ENCODE measurements at regions not wholly inside any gene's neighbourhood (a gene's known extent, or its start where the extent isn't known, plus 50 kb on each side); places are given as distances from the start of the nearest gene placed in this dataset.
"Not testable (repeated sequence)": the region's sequence is repeated elsewhere in the genome, so short reads cannot be mapped to it uniquely, and the experiment has no call there.

DNA sequence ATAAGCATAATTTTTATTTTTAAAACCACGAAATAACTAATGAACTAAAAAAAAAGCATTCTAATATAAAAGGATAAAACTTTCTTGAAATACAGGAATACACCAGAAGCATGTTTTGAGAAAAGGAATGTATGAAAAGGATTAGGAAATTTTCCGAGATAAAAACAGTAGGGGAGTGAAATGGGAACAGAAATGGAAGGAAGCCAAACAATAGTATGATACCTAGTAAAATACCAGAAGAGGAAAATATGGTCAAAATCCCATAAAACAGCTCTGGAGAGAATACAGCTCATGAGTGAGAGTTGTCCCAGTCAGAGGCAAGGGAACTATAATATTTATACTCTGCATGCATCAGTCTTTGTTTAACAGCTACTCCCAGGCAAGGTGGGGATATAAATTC is 1016.2 kb downstream of the SLC6A15 start:
- no peak overlapping the region for H3K27ac ChIP-seq
- H3K4me1 ChIP-seq = no peaks in the 10 kb centered on the region
- no peak overlapping the region for H3K9ac ChIP-seq
- no peak overlapping the region for H3K4me2 ChIP-seq
- H3K9me3 ChIP-seq = no peaks in the 10 kb centered on the region
- no peaks in the 10 kb centered on the region for H3K36me3 ChIP-seq
- H3K27me3 ChIP-seq = no peaks in the 10 kb centered on the region
- no peaks in the 10 kb centered on the region for H4K20me1 ChIP-seq
- TF ChIP-seq Cebpa-rat (IDR thresholded peaks at IDR 0.05) = no peak
- no peak overlapping the region for H3K4me3 ChIP-seq

- no peak overlapping the region for H3K9ac ChIP-seq
- H3K4me1 ChIP-seq = no peaks in the 10 kb centered on the region
- no peaks in the 10 kb centered on the region for H4K20me1 ChIP-seq
- no peaks in the 10 kb centered on the region for H3K27me3 ChIP-seq
- no peaks in the 10 kb centered on the region for H3K36me3 ChIP-seq
- no peak overlapping the region for H3K4me2 ChIP-seq
- no peak overlapping the region for H3K4me3 ChIP-seq
- no peak overlapping the region for H3K27ac ChIP-seq
- H3K9me3 ChIP-seq = no peaks in the 10 kb centered on the region
- no peak for TF ChIP-seq Cebpa-rat (IDR thresholded peaks at IDR 0.05)
These were observed 1019.5 kb downstream of the SLC6A15 start for GRCh38 chr12:83893101-83893500.

- H3K27me3 ChIP-seq = no peaks in the 10 kb centered on the region
- no peak overlapping the region for H3K9ac ChIP-seq
- no peaks in the 10 kb centered on the region for H3K36me3 ChIP-seq
These were observed 1022.9 kb downstream of the SLC6A15 start for GRCh38 chr12:83889745-83890144.

GRCh38 chr12:83886479-83886878 is 1026.1 kb downstream of the SLC6A15 start:
- Histone ChIP-seq H3K9me3 (no peaks in the 10 kb centered on the region), H3K4me3 (no peak overlapping the region), H3K9ac (no peak overlapping the region), H3K36me3 (no peaks in the 10 kb centered on the region), H4K20me1 (no peaks in the 10 kb centered on the region), H3K4me1 (no peaks in the 10 kb centered on the region), H3K27ac (no peak overlapping the region), H3K27me3 (no peaks in the 10 kb centered on the region), H3K4me2 (no peak overlapping the region)
- no peak for TF ChIP-seq Cebpa-rat (IDR thresholded peaks at IDR 0.05)

More at GRCh38 chr12:83889745-83890144, 1022.9 kb downstream of the SLC6A15 start:
- no peak overlapping the region for H3K4me2 ChIP-seq
- no peak for TF ChIP-seq Cebpa-rat (IDR thresholded peaks at IDR 0.05)
- no peaks in the 10 kb centered on the region for H4K20me1 ChIP-seq
- H3K9me3 ChIP-seq = no peaks in the 10 kb centered on the region
- H3K27ac ChIP-seq = no peak overlapping the region
- H3K4me1 ChIP-seq = no peaks in the 10 kb centered on the region
- no peak overlapping the region for H3K4me3 ChIP-seq

DNA sequence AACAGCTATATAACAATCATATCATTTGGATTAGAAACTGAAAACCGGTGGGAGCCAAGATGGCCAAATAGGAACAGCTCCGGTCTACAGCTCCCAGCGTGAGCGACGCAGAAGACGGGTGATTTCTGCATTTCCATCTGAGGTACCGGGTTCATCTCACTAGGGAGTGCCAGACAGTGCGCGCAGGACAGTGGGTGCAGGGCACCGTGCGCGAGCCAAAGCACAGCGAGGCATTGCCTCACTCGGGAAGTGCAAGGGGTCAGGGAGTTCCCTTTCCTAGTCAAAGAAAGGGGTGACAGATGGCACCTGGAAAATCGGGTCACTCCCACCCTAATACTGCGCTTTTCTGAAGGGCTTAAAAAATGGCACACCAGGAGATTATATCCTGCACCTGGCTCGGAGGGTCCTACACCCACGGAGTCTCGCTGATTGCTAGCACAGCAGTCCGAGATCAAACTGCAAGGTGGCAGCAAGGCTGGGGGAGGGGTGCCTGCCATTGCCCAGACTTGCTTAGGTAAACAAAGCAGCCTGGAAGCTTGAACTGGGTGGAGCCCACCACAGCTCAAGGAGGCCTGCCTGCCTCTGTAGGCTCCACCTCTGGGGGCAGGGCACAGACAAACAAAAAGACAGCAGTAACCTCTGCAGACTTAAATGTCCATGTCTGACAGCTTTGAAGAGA is 1041.5 kb downstream of the SLC6A15 start:
- not testable (repeated sequence) for H3K27me3 ChIP-seq, H3K27ac ChIP-seq, H3K36me3 ChIP-seq, H3K4me3 ChIP-seq, H3K9ac ChIP-seq, H3K4me2 ChIP-seq, H3K9me3 ChIP-seq, H4K20me1 ChIP-seq, H3K4me1 ChIP-seq

DNA sequence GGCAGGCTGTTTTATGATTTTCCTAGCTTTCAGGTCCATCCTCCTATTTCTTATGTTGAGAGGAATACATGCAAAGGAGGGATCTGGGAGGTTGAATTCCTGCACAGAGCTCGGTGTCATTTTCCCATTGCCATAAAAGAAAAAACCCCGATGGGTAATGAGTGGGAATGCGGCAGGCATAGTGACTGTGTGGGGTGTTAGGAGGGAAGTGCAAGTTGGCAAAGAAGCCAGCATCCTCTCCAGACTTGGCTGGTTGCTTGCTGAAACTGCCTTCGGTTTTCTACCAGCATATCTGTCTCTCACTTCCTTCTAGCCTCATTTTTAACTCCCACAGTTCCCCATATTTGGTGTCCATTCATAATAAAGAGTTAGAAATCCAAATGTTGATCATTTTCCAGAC is 1046.1 kb downstream of the SLC6A15 start:
- Histone ChIP-seq H3K27ac (no peak overlapping the region), H3K4me1 (no peaks in the 10 kb centered on the region), H3K36me3 (no peaks in the 10 kb centered on the region), H3K4me2 (no peak overlapping the region), H4K20me1 (no peaks in the 10 kb centered on the region), H3K27me3 (no peaks in the 10 kb centered on the region), H3K9ac (no peak overlapping the region), H3K4me3 (no peak overlapping the region), H3K9me3 (no peaks in the 10 kb centered on the region)
- no peak for TF ChIP-seq Cebpa-rat (IDR thresholded peaks at IDR 0.05)

- no peak overlapping the region for H3K27ac ChIP-seq
- H3K27me3 ChIP-seq = no peaks in the 10 kb centered on the region
- H3K4me1 ChIP-seq = no peaks in the 10 kb centered on the region
- no peaks in the 10 kb centered on the region for H3K9me3 ChIP-seq
- no peak overlapping the region for H3K4me2 ChIP-seq
- no peak overlapping the region for H3K4me3 ChIP-seq
- no peak for TF ChIP-seq Cebpa-rat (IDR thresholded peaks at IDR 0.05)
- H3K9ac ChIP-seq = no peak overlapping the region
- no peaks in the 10 kb centered on the region for H3K36me3 ChIP-seq
- no peaks in the 10 kb centered on the region for H4K20me1 ChIP-seq
These were observed 1047.2 kb downstream of the SLC6A15 start for GRCh38 chr12:83865431-83865830.

DNA sequence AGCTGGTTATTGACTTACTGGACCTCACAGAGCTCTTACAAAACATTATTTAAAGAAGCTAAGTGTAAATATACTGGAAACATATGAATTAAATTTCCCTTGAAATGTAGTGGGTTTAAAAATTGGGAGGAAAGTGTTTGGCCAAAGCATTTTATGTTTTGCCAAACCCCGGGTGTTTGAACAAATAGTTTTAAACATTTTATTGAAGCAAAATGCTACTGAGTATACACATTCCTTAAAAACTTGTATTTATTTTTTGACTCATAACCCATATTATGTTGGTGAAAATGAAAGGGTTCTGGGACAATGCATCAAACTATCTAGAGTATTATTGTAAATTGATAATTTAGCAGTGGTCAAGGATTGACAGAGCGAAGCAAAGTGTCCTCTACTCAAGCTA is 1048.5 kb downstream of the SLC6A15 start:
- Histone ChIP-seq H3K27ac (no peak overlapping the region), H3K4me2 (no peak overlapping the region), H3K36me3 (no peaks in the 10 kb centered on the region), H3K27me3 (no peaks in the 10 kb centered on the region), H3K4me1 (no peaks in the 10 kb centered on the region), H3K9ac (no peak overlapping the region), H3K4me3 (no peak overlapping the region), H3K9me3 (no peaks in the 10 kb centered on the region), H4K20me1 (no peaks in the 10 kb centered on the region)
- no peak for TF ChIP-seq Cebpa-rat (IDR thresholded peaks at IDR 0.05)

- H3K9ac ChIP-seq = no peak overlapping the region
- no peak for TF ChIP-seq Cebpa-rat (IDR thresholded peaks at IDR 0.05)
- no peak overlapping the region for H3K4me3 ChIP-seq
- no peaks in the 10 kb centered on the region for H4K20me1 ChIP-seq
- no peaks in the 10 kb centered on the region for H3K27me3 ChIP-seq
- H3K9me3 ChIP-seq = peaks cover 32% of the 10 kb centered on the region
- no peak overlapping the region for H3K27ac ChIP-seq
- no peak overlapping the region for H3K4me2 ChIP-seq
- H3K4me1 ChIP-seq = no peaks in the 10 kb centered on the region
- no peaks in the 10 kb centered on the region for H3K36me3 ChIP-seq
These were observed 1053.6 kb downstream of the SLC6A15 start for GRCh38 chr12:83859021-83859420.

GRCh38 chr12:83856803-83857202 is 1055.8 kb downstream of the SLC6A15 start:
- peaks cover 32% of the 10 kb centered on the region for H3K9me3 ChIP-seq
- no peaks in the 10 kb centered on the region for H3K27me3 ChIP-seq
- H4K20me1 ChIP-seq = no peaks in the 10 kb centered on the region
- no peak overlapping the region for H3K27ac ChIP-seq
- H3K4me1 ChIP-seq = no peaks in the 10 kb centered on the region
- H3K4me2 ChIP-seq = no peak overlapping the region
- H3K4me3 ChIP-seq = no peak overlapping the region
- no peaks in the 10 kb centered on the region for H3K36me3 ChIP-seq
- H3K9ac ChIP-seq = no peak overlapping the region
- TF ChIP-seq Cebpa-rat (IDR thresholded peaks at IDR 0.05) = no peak

GRCh38 chr12:83850531-83850930 is 1062.1 kb downstream of the SLC6A15 start:
- peaks cover 5% of the 10 kb centered on the region for H3K9me3 ChIP-seq
- no peaks in the 10 kb centered on the region for H3K27me3 ChIP-seq
- H3K4me3 ChIP-seq = no peak overlapping the region
- H3K27ac ChIP-seq = no peak overlapping the region
- TF ChIP-seq Cebpa-rat (IDR thresholded peaks at IDR 0.05) = no peak
- no peaks in the 10 kb centered on the region for H3K36me3 ChIP-seq
- no peaks in the 10 kb centered on the region for H3K4me1 ChIP-seq
- H3K9ac ChIP-seq = no peak overlapping the region
- no peaks in the 10 kb centered on the region for H4K20me1 ChIP-seq
- H3K4me2 ChIP-seq = no peak overlapping the region
